ENCODE measurements at regions not wholly inside any gene's neighbourhood (a gene's known extent, or its start where the extent isn't known, plus 50 kb on each side); places are given as distances from the start of the nearest gene placed in this dataset.
"Not testable (repeated sequence)": the region's sequence is repeated elsewhere in the genome, so short reads cannot be mapped to it uniquely, and the experiment has no call there.

- H3K4me3 ChIP-seq (ENCODE audit: low read depth, low read length, poor library complexity, severe bottlenecking) = no peak overlapping the region
- no peaks in the 10 kb centered on the region for H3K4me1 ChIP-seq (ENCODE audit: insufficient read depth, low read length, poor library complexity, severe bottlenecking)
- ChIA-PET POLR2A (interaction anchor here (0.6 to 0.7 kb wide), 2 partner anchors 218 to 536 kb away, joined by 3 to 4 read pairs; no protein-coding TSS in a partner anchor), CTCF (ENCODE audit: unreplicated experiment) (no interaction called here)
- no peak overlapping the region for H3K27ac ChIP-seq (ENCODE audit: low read depth, low read length, poor library complexity, severe bottlenecking)
- DNase-seq (ENCODE audit: low spot score) = no peak
- no peak for TF ChIP-seq EZH2phosphoT487 (IDR thresholded peaks at IDR 0.05; ENCODE audit: borderline replicate concordance, low read depth, low read length)
- TF ChIP-seq, protein P1, sequence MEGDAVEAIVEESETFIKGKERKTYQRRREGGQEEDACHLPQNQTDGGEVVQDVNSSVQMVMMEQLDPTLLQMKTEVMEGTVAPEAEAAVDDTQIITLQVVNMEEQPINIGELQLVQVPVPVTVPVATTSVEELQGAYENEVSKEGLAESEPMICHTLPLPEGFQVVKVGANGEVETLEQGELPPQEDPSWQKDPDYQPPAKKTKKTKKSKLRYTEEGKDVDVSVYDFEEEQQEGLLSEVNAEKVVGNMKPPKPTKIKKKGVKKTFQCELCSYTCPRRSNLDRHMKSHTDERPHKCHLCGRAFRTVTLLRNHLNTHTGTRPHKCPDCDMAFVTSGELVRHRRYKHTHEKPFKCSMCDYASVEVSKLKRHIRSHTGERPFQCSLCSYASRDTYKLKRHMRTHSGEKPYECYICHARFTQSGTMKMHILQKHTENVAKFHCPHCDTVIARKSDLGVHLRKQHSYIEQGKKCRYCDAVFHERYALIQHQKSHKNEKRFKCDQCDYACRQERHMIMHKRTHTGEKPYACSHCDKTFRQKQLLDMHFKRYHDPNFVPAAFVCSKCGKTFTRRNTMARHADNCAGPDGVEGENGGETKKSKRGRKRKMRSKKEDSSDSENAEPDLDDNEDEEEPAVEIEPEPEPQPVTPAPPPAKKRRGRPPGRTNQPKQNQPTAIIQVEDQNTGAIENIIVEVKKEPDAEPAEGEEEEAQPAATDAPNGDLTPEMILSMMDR (conservative IDR thresholded peaks at IDR 0.05; ENCODE audit: low read length) = no peak
- no TSS peak for BruUV-seq (replicated peaks)
- no peaks in the 10 kb centered on the region for H3K79me2 ChIP-seq (ENCODE audit: insufficient read depth, low read depth, low read length)
- no peak overlapping the region for H2AFZ ChIP-seq (ENCODE audit: low read length)
- no peaks in the 10 kb centered on the region for H3K9me2 ChIP-seq (ENCODE audit: insufficient read depth, low read length)
- H3K9me3 ChIP-seq (ENCODE audit: low read length) = no peaks in the 10 kb centered on the region
- intact Hi-C loops (cut with micrococcal nuclease; ENCODE audit: unreplicated experiment) = no loop called here
- H3K36me3 ChIP-seq (ENCODE audit: insufficient read depth, low read length) = no peaks in the 10 kb centered on the region
- H3K4me2 ChIP-seq (ENCODE audit: low read length) = no peak overlapping the region
- no peaks in the 10 kb centered on the region for H4K20me1 ChIP-seq (ENCODE audit: insufficient read depth, low read length)
These were observed 278.5 kb downstream of the RPS4Y2 start for GRCh38 chrY:21034151-21035061.

GRCh38 chrY:21037398-21037797 is 281.5 kb downstream of the RPS4Y2 start:
- H3K4me2 ChIP-seq (ENCODE audit: low read length); H2AFZ ChIP-seq (ENCODE audit: low read length); DNase-seq (ENCODE audit: low spot score); BruUV-seq (replicated peaks); H3K4me3 ChIP-seq (ENCODE audit: low read depth, low read length, poor library complexity, severe bottlenecking); CTCF ChIA-PET (ENCODE audit: unreplicated experiment); H3K27ac ChIP-seq (ENCODE audit: low read depth, low read length, poor library complexity, severe bottlenecking); H3K4me1 ChIP-seq (ENCODE audit: insufficient read depth, low read length, poor library complexity, severe bottlenecking); intact Hi-C loops (cut with micrococcal nuclease; ENCODE audit: unreplicated experiment); H3K9me2 ChIP-seq (ENCODE audit: insufficient read depth, low read length); H3K9me3 ChIP-seq (ENCODE audit: low read length); POLR2A ChIA-PET; H3K79me2 ChIP-seq (ENCODE audit: insufficient read depth, low read depth, low read length); H3K36me3 ChIP-seq (ENCODE audit: insufficient read depth, low read length); H4K20me1 ChIP-seq (ENCODE audit: insufficient read depth, low read length): not testable (repeated sequence)

- Histone ChIP-seq H3K4me1 (ENCODE audit: insufficient read depth, low read length, poor library complexity, severe bottlenecking) (no peaks in the 10 kb centered on the region), H2AFZ (ENCODE audit: low read length) (no peak overlapping the region), H3K9me2 (ENCODE audit: insufficient read depth, low read length) (no peaks in the 10 kb centered on the region), H3K4me2 (ENCODE audit: low read length) (no peak overlapping the region), H4K20me1 (ENCODE audit: insufficient read depth, low read length) (no peaks in the 10 kb centered on the region), H3K36me3 (ENCODE audit: insufficient read depth, low read length) (no peaks in the 10 kb centered on the region), H3K79me2 (ENCODE audit: insufficient read depth, low read depth, low read length) (no peaks in the 10 kb centered on the region), H3K9me3 (ENCODE audit: low read length) (no peaks in the 10 kb centered on the region), H3K4me3 (ENCODE audit: low read depth, low read length, poor library complexity, severe bottlenecking) (no peak overlapping the region), H3K27ac (ENCODE audit: low read depth, low read length, poor library complexity, severe bottlenecking) (no peak overlapping the region)
- CTCF ChIA-PET (ENCODE audit: unreplicated experiment) = no interaction called here
- no TSS peak for BruUV-seq (replicated peaks)
- DNase-seq (ENCODE audit: low spot score) = no peak
- intact Hi-C loops (cut with micrococcal nuclease; ENCODE audit: unreplicated experiment) = no loop called here
- POLR2A ChIA-PET = no interaction called here
- no peak for TF ChIP-seq EZH2phosphoT487 (IDR thresholded peaks at IDR 0.05; ENCODE audit: borderline replicate concordance, low read depth, low read length)
- TF ChIP-seq, protein P1 (conservative IDR thresholded peaks at IDR 0.05; ENCODE audit: low read length) = no peak
These were observed 283.9 kb downstream of the RPS4Y2 start for GRCh38 chrY:21039811-21040210.

DNA sequence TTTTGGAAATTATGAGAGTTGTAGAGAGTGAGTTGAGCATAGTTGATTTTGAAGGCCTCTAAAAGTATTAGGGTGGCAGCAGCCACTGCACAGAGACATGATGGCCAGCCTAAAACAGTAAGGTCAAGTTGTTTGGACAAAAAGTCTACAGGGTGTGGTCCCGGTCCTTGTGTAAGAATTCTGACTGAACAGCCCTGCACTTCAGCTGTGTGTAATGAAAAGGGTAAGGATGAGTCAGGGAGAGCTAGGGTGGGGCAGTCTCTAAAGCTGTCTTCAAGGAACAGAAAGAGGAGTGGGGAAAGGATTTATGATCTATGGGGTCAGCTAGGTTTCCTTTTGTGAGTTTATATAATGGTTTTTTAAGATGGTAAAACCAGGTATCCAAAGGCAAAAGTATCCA is 284.8 kb downstream of the RPS4Y2 start:
- H3K27ac ChIP-seq (ENCODE audit: low read depth, low read length, poor library complexity, severe bottlenecking); H3K36me3 ChIP-seq (ENCODE audit: insufficient read depth, low read length); CTCF ChIA-PET (ENCODE audit: unreplicated experiment); H3K79me2 ChIP-seq (ENCODE audit: insufficient read depth, low read depth, low read length); POLR2A ChIA-PET; intact Hi-C loops (cut with micrococcal nuclease; ENCODE audit: unreplicated experiment); H3K9me2 ChIP-seq (ENCODE audit: insufficient read depth, low read length); H4K20me1 ChIP-seq (ENCODE audit: insufficient read depth, low read length); H3K4me1 ChIP-seq (ENCODE audit: insufficient read depth, low read length, poor library complexity, severe bottlenecking); H2AFZ ChIP-seq (ENCODE audit: low read length); DNase-seq (ENCODE audit: low spot score); H3K4me2 ChIP-seq (ENCODE audit: low read length); H3K4me3 ChIP-seq (ENCODE audit: low read depth, low read length, poor library complexity, severe bottlenecking); BruUV-seq (replicated peaks); H3K9me3 ChIP-seq (ENCODE audit: low read length): not testable (repeated sequence)
